Mesenchymal stem cell (in vitro differentiated cells and primary cell): ENCODE measurements at regions not wholly inside any gene's neighbourhood (a gene's known extent, or its start where the extent isn't known, plus 50 kb on each side); places are given as distances from the start of the nearest gene placed in this dataset.
A peak's percentile ranks its signal among the peaks of the same experiment; 100 is the strongest.

ENCODE experiments used
- DNase-seq: peaks from one replicate; pipeline ENCODE4 v3.0.0-alpha.2; 2013
- H2AFZ ChIP-seq: one replicate; pipeline ENCODE4 v1.6.1; 2013; ENCODE audit warnings: low read depth, mild to moderate bottlenecking, control low read depth, inconsistent platforms, low read length, moderate library complexity
- H2AK5ac ChIP-seq: 2 replicates; pipeline ENCODE4 v1.6.1; 2013; ENCODE audit warnings: low read length, moderate library complexity, mild to moderate bottlenecking, inconsistent platforms; ENCODE audit not compliant: severe bottlenecking
- H2BK120ac ChIP-seq: one replicate; pipeline ENCODE4 v1.6.1; 2013; ENCODE audit warnings: low read depth, mild to moderate bottlenecking, inconsistent platforms, low read length, moderate library complexity
- H2BK12ac ChIP-seq, 2 experiments: one replicate each; pipeline ENCODE4 v1.6.1; 2013; ENCODE audit warnings: inconsistent platforms in 2 of 2, low read length in 2 of 2, mild to moderate bottlenecking in 2 of 2, moderate library complexity in 2 of 2, control low read depth in 1 of 2
- H2BK15ac ChIP-seq: one replicate; pipeline ENCODE4 v1.6.1; 2013; ENCODE audit warnings: mild to moderate bottlenecking, low read depth, inconsistent platforms; ENCODE audit not compliant: poor library complexity, severe bottlenecking
- H2BK5ac ChIP-seq: 2 replicates; pipeline ENCODE4 v1.6.1; 2013; ENCODE audit warnings: low read depth, mild to moderate bottlenecking, low read length, control low read depth, inconsistent platforms; ENCODE audit not compliant: poor library complexity, severe bottlenecking
- H3K14ac ChIP-seq, 2 experiments: one replicate each; pipeline ENCODE4 v1.6.1; 2013; ENCODE audit warnings: inconsistent platforms in 2 of 2, low read length in 2 of 2, control low read depth in 1 of 2, mild to moderate bottlenecking in 1 of 2, moderate library complexity in 1 of 2
- H3K18ac ChIP-seq, 2 experiments: one replicate each; pipeline ENCODE4 v1.6.1; 2013; ENCODE audit warnings: inconsistent platforms in 2 of 2, low read length in 2 of 2, control low read depth in 1 of 2, low read depth in 1 of 2, mild to moderate bottlenecking in 1 of 2
- H3K23ac ChIP-seq, 2 experiments: one replicate each; pipeline ENCODE4 v1.6.1; 2013; ENCODE audit warnings: inconsistent platforms in 2 of 2, low read length in 2 of 2, mild to moderate bottlenecking in 2 of 2, moderate library complexity in 2 of 2, control low read depth in 1 of 2
- H3K27ac ChIP-seq: 2 replicates; pipeline ENCODE4 v1.5.1; 2013; ENCODE audit warnings: mild to moderate bottlenecking, moderate library complexity, low read length, control low read depth, inconsistent platforms; ENCODE audit not compliant: poor library complexity, severe bottlenecking
- H3K27me3 ChIP-seq, 2 experiments: 2 replicates each; pipeline versions ENCODE4 v1.6.1 to v1.7.0; 2013; ENCODE audit warnings: low read length in 2 of 2, mild to moderate bottlenecking in 2 of 2, moderate library complexity in 2 of 2, control low read depth in 1 of 2, inconsistent platforms in 1 of 2; ENCODE audit not compliant: control insufficient read depth in 1 of 2, insufficient read depth in 1 of 2
- H3K36me3 ChIP-seq, 2 experiments: 2 replicates each; pipeline versions ENCODE4 v1.6.1 to v1.7.0; 2013; ENCODE audit warnings: low read length in 2 of 2, control low read depth in 1 of 2, inconsistent platforms in 1 of 2, low read depth in 1 of 2, mild to moderate bottlenecking in 1 of 2; ENCODE audit not compliant: insufficient read depth in 2 of 2, control insufficient read depth in 1 of 2
- H3K4ac ChIP-seq, 2 experiments: one replicate each; pipeline ENCODE4 v1.6.1; 2013; ENCODE audit warnings: inconsistent platforms in 2 of 2, low read length in 2 of 2, mild to moderate bottlenecking in 2 of 2, moderate library complexity in 2 of 2, control low read depth in 1 of 2, low read depth in 1 of 2
- H3K4me1 ChIP-seq: 2 replicates; pipeline ENCODE4 v1.6.1; 2013; ENCODE audit warnings: low read depth, low read length, control low read depth; ENCODE audit not compliant: control insufficient read depth, insufficient read depth
- H3K4me2 ChIP-seq: 2 replicates; pipeline ENCODE4 v1.6.1; 2013; ENCODE audit warnings: low read length, mild to moderate bottlenecking, inconsistent platforms; ENCODE audit not compliant: poor library complexity, severe bottlenecking
- H3K4me3 ChIP-seq, 2 experiments: 2 replicates each; pipeline versions ENCODE4 v1.5.1 to v1.7.0; 2013; ENCODE audit warnings: low read length in 2 of 2, mild to moderate bottlenecking in 2 of 2, control low read depth in 1 of 2, low read depth in 1 of 2; ENCODE audit not compliant: insufficient read depth in 1 of 2
- H3K79me1 ChIP-seq: replicated peaks from 2 replicates; pipeline ENCODE4 v1.6.1; 2013; ENCODE audit warnings: mild to moderate bottlenecking, control low read depth, low read length, inconsistent platforms; ENCODE audit not compliant: poor library complexity, severe bottlenecking
- H3K9ac ChIP-seq: 2 replicates; pipeline ENCODE4 v1.7.0; 2013; ENCODE audit warnings: mild to moderate bottlenecking, low read length, moderate library complexity
- H3K9me3 ChIP-seq: 2 replicates; pipeline ENCODE4 v1.7.0; 2013; ENCODE audit warnings: mild to moderate bottlenecking, low read length; ENCODE audit not compliant: control insufficient read depth
- H4K8ac ChIP-seq: one replicate; pipeline ENCODE4 v1.6.1; 2013; ENCODE audit warnings: inconsistent platforms, mild to moderate bottlenecking, low read length, moderate library complexity
- H4K91ac ChIP-seq: one replicate; pipeline ENCODE4 v1.6.1; 2013; ENCODE audit warnings: mild to moderate bottlenecking, low read length, inconsistent platforms
- whole genome bisulfite sequencing: methylation state at CpG from one replicate; pipeline ENCODE4 v1.1.7; 2013; ENCODE audit warnings: mixed read lengths; 5-methylcytosine and 5-hydroxymethylcytosine counted together

GRCh38 chr13:99733346-99733745 is 232.1 kb downstream of the TM9SF2 start:
- no peak overlapping the region for H3K14ac ChIP-seq
- H2BK5ac ChIP-seq, result no peak overlapping the region
- no peak overlapping the region for H3K4me3 ChIP-seq
- no peak overlapping the region for H2BK120ac ChIP-seq
- H3K4me2 ChIP-seq, result no peak overlapping the region
- no peak overlapping the region for H4K91ac ChIP-seq
- no peak overlapping the region for H3K4ac ChIP-seq
- 66% methylated on average over 7 of the region's 7 CpGs for WGBS
- H3K36me3 ChIP-seq, result peaks cover 0 to 4% of the 10 kb centered on the region in 2 experiments
- H3K18ac ChIP-seq, result no peak overlapping the region
- H2AFZ ChIP-seq, result no peak overlapping the region
- DNase-seq, result no peak
- no peak overlapping the region for H4K8ac ChIP-seq
- no peak overlapping the region for H3K23ac ChIP-seq
- H3K4me1 ChIP-seq, result no peaks in the 10 kb centered on the region
- no peak overlapping the region for H2BK15ac ChIP-seq
- H3K79me1 ChIP-seq, result no peaks in the 10 kb centered on the region
- no peak overlapping the region for H2AK5ac ChIP-seq
- no peak overlapping the region for H3K27ac ChIP-seq
- no peak overlapping the region for H3K9ac ChIP-seq
- H2BK12ac ChIP-seq, result no peak overlapping the region
- peaks cover 0 to 4% of the 10 kb centered on the region in 2 experiments for H3K27me3 ChIP-seq
- H3K9me3 ChIP-seq, result no peaks in the 10 kb centered on the region

- Histone ChIP-seq H3K4ac (no peak overlapping the region), H2BK15ac (no peak overlapping the region), H2BK12ac (no peak overlapping the region), H3K18ac (no peak overlapping the region), H3K4me2 (no peak overlapping the region), H3K4me1 (no peaks in the 10 kb centered on the region), H2AFZ (no peak overlapping the region), H2BK5ac (no peak overlapping the region), H3K36me3 (peaks cover 0 to 4% of the 10 kb centered on the region in 2 experiments), H3K23ac (no peak overlapping the region), H3K27ac (no peak overlapping the region), H3K9me3 (no peaks in the 10 kb centered on the region), H3K14ac (no peak overlapping the region), H2AK5ac (no peak overlapping the region), H3K4me3 (no peak overlapping the region), H3K27me3 (peaks cover 0 to 4% of the 10 kb centered on the region in 2 experiments), H2BK120ac (no peak overlapping the region), H3K9ac (no peak overlapping the region), H4K91ac (no peak overlapping the region), H4K8ac (no peak overlapping the region), H3K79me1 (no peaks in the 10 kb centered on the region)
- 56% methylated on average over 1 of the region's 4 CpGs for WGBS
- DNase-seq, result no peak
Observed at GRCh38 chr13:99731747-99732146, 230.5 kb downstream of the TM9SF2 start.

- peaks cover 0 to 4% of the 10 kb centered on the region in 2 experiments for H3K27me3 ChIP-seq
- H3K4me3 ChIP-seq, result no peak overlapping the region
- H3K9me3 ChIP-seq, result no peaks in the 10 kb centered on the region
- no peak overlapping the region for H2BK5ac ChIP-seq
- H4K91ac ChIP-seq, result no peak overlapping the region
- no peak overlapping the region for H2BK15ac ChIP-seq
- no peak overlapping the region for H2AK5ac ChIP-seq
- H3K23ac ChIP-seq, result no peak overlapping the region
- no peak for DNase-seq
- H3K4me2 ChIP-seq, result no peak overlapping the region
- H2BK12ac ChIP-seq, result no peak overlapping the region
- peaks cover 0 to 4% of the 10 kb centered on the region in 2 experiments for H3K36me3 ChIP-seq
- no peaks in the 10 kb centered on the region for H3K4me1 ChIP-seq
- H3K27ac ChIP-seq, result no peak overlapping the region
- no peaks in the 10 kb centered on the region for H3K79me1 ChIP-seq
- 93% methylated on average over 9 of the region's 11 CpGs for WGBS
- no peak overlapping the region for H2AFZ ChIP-seq
- no peak overlapping the region for H2BK120ac ChIP-seq
- H3K9ac ChIP-seq, result no peak overlapping the region
- no peak overlapping the region for H3K4ac ChIP-seq
- no peak overlapping the region for H3K18ac ChIP-seq
- H4K8ac ChIP-seq, result no peak overlapping the region
- H3K14ac ChIP-seq, result no peak overlapping the region
Observed at GRCh38 chr13:99730403-99730802, 229.1 kb downstream of the TM9SF2 start.

DNA sequence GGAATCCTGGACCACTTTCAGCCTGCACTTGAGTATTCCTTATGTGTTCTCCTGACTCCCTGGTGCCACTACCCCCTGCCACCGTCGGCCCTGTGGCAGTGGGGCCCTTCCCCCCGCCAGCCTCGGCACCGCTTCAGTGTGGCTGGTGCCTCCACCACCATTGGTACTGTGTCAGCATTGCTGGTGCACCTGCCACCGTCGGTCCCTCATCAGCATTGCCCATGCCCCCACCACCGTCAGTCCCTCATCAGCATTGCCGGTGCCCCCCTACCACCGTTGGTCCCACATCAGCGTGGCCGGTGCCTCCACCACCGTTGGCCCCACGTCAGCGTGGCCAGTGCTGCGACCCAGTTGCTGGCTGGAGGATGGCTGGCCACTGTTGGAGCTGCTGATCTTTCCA is 228.5 kb downstream of the TM9SF2 start:
- no peak overlapping the region for H4K8ac ChIP-seq
- H3K18ac ChIP-seq, result no peak overlapping the region
- no peak overlapping the region for H2BK15ac ChIP-seq
- peaks cover 0 to 4% of the 10 kb centered on the region in 2 experiments for H3K36me3 ChIP-seq
- H3K4me1 ChIP-seq, result no peaks in the 10 kb centered on the region
- H3K79me1 ChIP-seq, result no peaks in the 10 kb centered on the region
- H2BK5ac ChIP-seq, result no peak overlapping the region
- whole genome bisulfite sequencing, result 95% methylated on average over 16 of the region's 16 CpGs
- no peak overlapping the region for H2BK120ac ChIP-seq
- no peak overlapping the region for H3K4ac ChIP-seq
- H3K4me2 ChIP-seq, result no peak overlapping the region
- no peak overlapping the region for H3K9ac ChIP-seq
- peak overlapping the region; percentile 74 for H4K91ac ChIP-seq
- DNase-seq, result no peak
- H2AFZ ChIP-seq, result no peak overlapping the region
- H3K14ac ChIP-seq, result peak overlapping the region in 1 of 2 experiments; percentile 23
- no peak overlapping the region for H2BK12ac ChIP-seq
- H2AK5ac ChIP-seq, result no peak overlapping the region
- no peaks in the 10 kb centered on the region for H3K9me3 ChIP-seq
- H3K4me3 ChIP-seq, result no peak overlapping the region
- H3K27me3 ChIP-seq, result peaks cover 0 to 4% of the 10 kb centered on the region in 2 experiments
- H3K27ac ChIP-seq, result no peak overlapping the region
- no peak overlapping the region for H3K23ac ChIP-seq
